Central memory CD8-positive, alpha-beta T cell (primary cell): ENCODE measurements at regions not wholly inside any gene's neighbourhood (a gene's known extent, or its start where the extent isn't known, plus 50 kb on each side); places are given as distances from the start of the nearest gene placed in this dataset.
"Not testable (repeated sequence)": the region's sequence is repeated elsewhere in the genome, so short reads cannot be mapped to it uniquely, and the experiment has no call there.

Source experiments
- ATAC-seq: fragments of 150-1000 bp; cut with Tn5 transposase; replicated peaks from 2 replicates; pipeline ENCODE4 v1.10.0; 2022; ENCODE audit warnings: mild to moderate bottlenecking, moderate FRiP score, moderate number of reproducible peaks; ENCODE audit not compliant: poor library complexity, severe bottlenecking; ENCODE audit errors: extremely low read depth
- DNase-seq, 2 donors: peaks; one replicate each; pipeline ENCODE4 v3.0.0; 2021; ENCODE audit warnings: low spot score in 2 of 2
- H3K27ac Mint-ChIP-seq: one replicate; pipeline ENCODE4 v1.8.0; 2022; ENCODE audit warnings: low read depth, mild to moderate bottlenecking, moderate library complexity, mixed read lengths
- H3K27me3 Mint-ChIP-seq: one replicate; pipeline ENCODE4 v1.8.0; 2022; ENCODE audit warnings: mixed read lengths
- H3K36me3 Mint-ChIP-seq: one replicate; pipeline ENCODE4 v1.8.0; 2022; ENCODE audit warnings: mild to moderate bottlenecking, moderate library complexity, mixed read lengths; ENCODE audit not compliant: insufficient read depth
- H3K4me1 Mint-ChIP-seq: one replicate; pipeline ENCODE4 v1.8.0; 2022; ENCODE audit warnings: mixed read lengths
- H3K4me3 Mint-ChIP-seq: one replicate; pipeline ENCODE4 v1.8.0; 2022; ENCODE audit warnings: mild to moderate bottlenecking, moderate library complexity, mixed read lengths
- H3K9me3 Mint-ChIP-seq: one replicate; pipeline ENCODE4 v1.8.0; 2022; ENCODE audit warnings: mixed read lengths

DNA sequence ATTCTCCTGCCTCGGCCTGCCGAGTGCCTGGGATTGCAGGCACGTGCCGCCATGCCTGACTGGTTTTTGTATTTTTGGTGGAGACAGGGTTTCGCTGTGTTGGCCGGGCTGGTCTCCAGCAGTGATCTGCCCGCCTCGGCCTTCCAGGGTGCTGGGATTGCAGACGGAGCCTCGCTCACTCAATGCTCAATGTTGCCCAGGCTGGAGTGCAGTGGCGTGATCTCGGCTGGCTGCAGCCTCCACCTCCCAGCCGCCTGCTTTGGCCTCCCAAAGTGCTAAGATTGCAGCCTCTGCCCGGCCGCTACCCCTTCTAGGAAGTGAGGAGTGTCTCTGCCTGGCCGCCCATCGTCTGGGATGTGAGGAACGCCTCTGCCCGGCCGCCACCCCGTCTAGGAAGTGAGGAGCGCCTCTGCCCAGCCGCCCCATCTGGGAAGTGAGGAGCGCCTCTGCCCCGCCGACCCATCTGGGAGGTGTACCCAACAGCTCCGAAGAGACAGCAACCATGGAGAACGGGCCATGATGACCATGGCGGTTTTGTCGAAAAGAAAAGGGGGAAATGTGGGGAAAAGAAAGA lies 153.7 kb downstream of the C3orf38 start:
- H3K27me3 Mint-ChIP-seq, H3K4me3 Mint-ChIP-seq, H3K36me3 Mint-ChIP-seq, DNase-seq, ATAC-seq, H3K27ac Mint-ChIP-seq, H3K4me1 Mint-ChIP-seq: not testable (repeated sequence)
- H3K9me3 Mint-ChIP-seq, result peaks cover 21% of the 10 kb centered on the region

DNA sequence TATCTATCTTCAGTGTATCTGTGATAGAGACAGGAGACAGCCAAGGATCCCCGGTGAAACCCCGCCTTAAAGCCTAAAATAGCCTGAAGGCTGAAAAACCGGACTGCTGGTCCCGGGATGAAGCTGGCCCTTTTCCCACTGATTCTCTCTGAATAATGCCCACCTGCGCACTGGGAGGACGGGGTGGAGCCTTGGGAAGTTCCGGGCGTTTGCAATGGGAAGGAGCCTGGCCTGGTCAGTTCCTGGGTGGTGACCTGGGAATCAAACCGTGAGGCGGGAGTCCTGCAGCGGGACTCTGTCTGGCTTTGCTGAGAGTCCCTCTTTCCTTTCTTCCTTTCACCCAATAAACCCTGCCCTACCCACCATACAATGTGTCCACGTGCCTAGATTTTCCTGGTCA lies 157.9 kb downstream of the C3orf38 start:
- Mint-ChIP-seq H3K27ac (no peak overlapping the region), H3K27me3 (no peaks in the 10 kb centered on the region), H3K36me3 (no peaks in the 10 kb centered on the region), H3K4me1 (no peaks in the 10 kb centered on the region), H3K9me3 (peaks cover 21% of the 10 kb centered on the region), H3K4me3 (no peak overlapping the region)
- DNase-seq (no peak), ATAC-seq (no peak)

DNA sequence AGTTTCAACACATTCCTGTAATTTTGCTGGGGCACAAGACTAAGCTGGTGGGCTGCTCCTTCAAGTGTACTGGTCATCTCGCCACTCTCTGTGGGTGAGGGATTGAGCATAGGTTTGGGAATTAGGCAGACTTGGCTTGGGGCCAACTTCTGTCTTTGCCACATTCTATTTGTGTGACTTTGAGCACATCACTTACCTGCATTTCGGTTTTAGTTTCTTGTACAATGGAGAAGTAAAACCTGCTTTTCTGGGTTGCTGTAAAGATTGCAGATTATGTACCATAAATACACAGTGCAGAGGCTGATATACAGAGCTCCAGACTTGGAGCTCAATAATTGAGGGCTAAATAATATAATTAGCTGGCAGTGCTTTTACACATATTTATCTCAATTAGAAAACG lies 162.1 kb downstream of the C3orf38 start:
- no peak overlapping the region for H3K27ac Mint-ChIP-seq
- H3K4me1 Mint-ChIP-seq, result no peaks in the 10 kb centered on the region
- H3K9me3 Mint-ChIP-seq, result no peaks in the 10 kb centered on the region
- H3K27me3 Mint-ChIP-seq, result no peaks in the 10 kb centered on the region
- no peaks in the 10 kb centered on the region for H3K36me3 Mint-ChIP-seq
- no peak for DNase-seq
- no peak overlapping the region for H3K4me3 Mint-ChIP-seq
- no peak for ATAC-seq

DNA sequence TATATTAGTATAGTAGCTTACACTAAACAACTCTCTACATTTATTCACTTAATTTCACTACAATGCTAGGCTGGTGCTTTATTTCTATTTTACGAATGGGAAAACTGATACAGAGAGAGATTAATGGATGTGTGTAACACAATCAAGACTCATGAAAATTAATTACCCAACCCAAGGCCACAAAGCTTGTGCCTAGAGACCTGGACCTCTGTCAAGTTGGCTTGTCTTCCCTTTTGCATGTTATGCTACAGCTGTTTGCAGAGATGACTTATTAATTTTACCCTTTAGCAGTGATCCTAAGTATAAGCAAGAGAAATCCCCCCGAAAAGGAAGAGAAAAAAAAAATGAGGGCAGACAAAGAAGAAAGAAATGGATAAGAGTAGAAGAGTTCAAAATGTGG lies 162.5 kb downstream of the C3orf38 start:
- ATAC-seq (no peak), DNase-seq (no peak)
- Mint-ChIP-seq H3K4me1 (no peaks in the 10 kb centered on the region), H3K9me3 (no peaks in the 10 kb centered on the region), H3K27me3 (no peaks in the 10 kb centered on the region), H3K36me3 (no peaks in the 10 kb centered on the region), H3K27ac (no peak overlapping the region), H3K4me3 (no peak overlapping the region)

DNA sequence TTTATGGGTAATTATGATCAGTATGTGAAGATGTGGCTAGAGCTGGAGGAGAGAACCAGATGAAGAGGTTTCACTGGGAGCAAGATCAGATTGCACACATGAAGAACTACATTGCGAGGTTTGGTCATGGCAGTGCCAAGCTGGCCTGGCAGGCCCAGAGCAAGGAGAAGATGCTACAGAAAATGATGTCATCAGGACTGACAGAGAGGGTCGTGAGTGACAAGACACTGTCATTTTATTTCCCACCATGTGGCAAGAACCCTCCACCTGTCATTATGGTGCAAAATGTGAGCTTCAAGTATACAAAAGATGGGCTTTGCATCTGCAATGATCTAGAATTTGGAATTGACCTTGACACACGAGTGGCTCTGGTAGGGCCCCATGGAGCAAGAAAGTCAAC lies 168.3 kb downstream of the C3orf38 start:
- Mint-ChIP-seq H3K9me3 (peaks cover 12% of the 10 kb centered on the region), H3K4me1 (no peaks in the 10 kb centered on the region), H3K4me3 (no peak overlapping the region), H3K27ac (no peak overlapping the region), H3K27me3 (no peaks in the 10 kb centered on the region), H3K36me3 (no peaks in the 10 kb centered on the region)
- ATAC-seq (no peak), DNase-seq (no peak)

DNA sequence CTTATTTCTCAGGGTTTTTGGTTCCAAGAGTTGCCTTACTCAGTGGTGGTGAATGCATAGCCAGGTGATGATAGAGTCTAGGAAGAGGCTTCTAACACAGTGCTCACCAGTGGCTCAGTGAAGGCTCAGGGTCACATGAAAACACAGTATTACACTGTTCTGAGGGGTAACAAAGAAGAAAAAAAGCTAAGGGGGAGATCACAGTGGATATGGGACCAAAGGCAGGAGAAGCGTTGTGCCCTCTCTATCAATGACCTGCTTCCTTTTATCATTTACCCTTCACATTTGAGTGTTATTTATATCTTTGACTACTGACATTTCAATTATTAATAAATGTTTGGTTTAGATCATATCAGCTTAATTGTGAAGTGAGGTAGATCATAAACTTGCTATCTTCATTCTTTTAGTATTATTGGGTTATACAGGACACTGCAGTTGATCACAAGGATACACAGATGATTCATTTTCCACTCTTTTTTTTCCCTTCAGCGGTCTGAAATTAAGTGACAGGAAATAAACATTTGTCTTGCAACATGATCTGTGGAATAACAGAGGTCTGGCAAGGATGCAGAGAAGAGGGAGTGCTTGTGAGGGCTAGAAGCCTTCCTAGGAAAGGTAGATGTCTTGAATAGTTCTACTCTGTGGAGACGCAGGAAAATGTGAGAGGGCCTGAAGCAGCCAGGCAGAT lies 171.7 kb downstream of the C3orf38 start:
- H3K9me3 Mint-ChIP-seq, result peaks cover 19% of the 10 kb centered on the region
- no peaks in the 10 kb centered on the region for H3K4me1 Mint-ChIP-seq
- H3K27ac Mint-ChIP-seq, result no peak overlapping the region
- H3K4me3 Mint-ChIP-seq, result no peak overlapping the region
- no peak for DNase-seq
- H3K27me3 Mint-ChIP-seq, result no peaks in the 10 kb centered on the region
- no peaks in the 10 kb centered on the region for H3K36me3 Mint-ChIP-seq
- ATAC-seq, result no peak

DNA sequence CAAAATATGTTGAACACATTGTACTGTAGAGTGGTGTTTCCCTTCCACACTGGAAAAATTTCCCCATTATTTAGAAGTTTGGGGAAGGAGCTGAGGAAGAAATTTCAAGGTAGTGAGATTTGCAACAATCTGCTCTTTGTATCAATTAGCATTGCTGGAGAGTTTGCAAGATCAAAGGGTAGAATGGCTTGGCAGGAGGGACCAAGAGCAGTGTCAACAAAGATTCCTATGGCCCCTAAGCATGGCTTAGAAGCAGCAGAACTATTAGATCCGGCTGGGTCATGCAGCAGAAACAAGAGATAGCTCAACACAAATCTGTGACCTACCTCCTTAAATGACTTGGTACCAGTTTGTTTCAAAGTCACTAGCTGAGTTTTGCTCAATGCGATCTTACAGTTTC lies 175.0 kb downstream of the C3orf38 start:
- Mint-ChIP-seq H3K36me3 (no peaks in the 10 kb centered on the region), H3K4me1 (no peaks in the 10 kb centered on the region), H3K27ac (no peak overlapping the region), H3K4me3 (no peak overlapping the region), H3K9me3 (peaks cover 19% of the 10 kb centered on the region), H3K27me3 (no peaks in the 10 kb centered on the region)
- DNase-seq (no peak), ATAC-seq (no peak)

DNA sequence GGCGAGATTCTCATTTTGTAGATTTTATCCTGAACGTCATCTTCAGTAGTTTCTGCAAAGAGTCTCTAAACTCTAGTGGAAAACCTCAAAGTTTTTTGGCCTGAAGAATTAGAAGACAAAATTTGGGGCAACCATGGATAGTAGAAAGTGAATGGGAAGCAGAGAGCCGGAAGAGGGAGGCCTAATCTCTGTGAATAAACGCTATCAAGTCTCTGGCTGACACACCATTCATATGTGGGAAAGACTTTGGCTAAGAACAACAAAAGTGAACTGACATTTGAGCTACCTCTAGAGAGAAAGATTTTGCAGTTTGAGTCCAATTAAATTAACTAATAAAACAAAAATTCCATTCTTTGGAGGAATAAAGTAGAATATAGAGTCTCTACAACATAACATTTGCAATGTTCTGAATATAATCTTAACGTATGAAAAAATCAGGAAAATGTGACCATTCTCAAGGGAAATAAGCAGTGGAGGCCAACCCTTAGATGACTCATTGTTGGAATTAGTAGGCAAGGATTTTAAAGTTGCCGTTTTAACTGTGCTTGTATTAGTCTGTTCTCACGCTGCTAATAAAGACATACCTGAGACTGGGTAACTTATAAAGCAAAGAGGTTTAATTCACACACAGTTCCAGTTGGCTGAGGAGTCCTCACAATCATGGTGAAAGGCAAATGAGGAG lies 184.6 kb downstream of the C3orf38 start:
- Mint-ChIP-seq H3K36me3 (no peaks in the 10 kb centered on the region), H3K4me3 (no peak overlapping the region), H3K9me3 (peaks cover 31% of the 10 kb centered on the region), H3K4me1 (no peaks in the 10 kb centered on the region), H3K27ac (no peak overlapping the region), H3K27me3 (no peaks in the 10 kb centered on the region)
- no peak for DNase-seq
- ATAC-seq, result no peak

DNA sequence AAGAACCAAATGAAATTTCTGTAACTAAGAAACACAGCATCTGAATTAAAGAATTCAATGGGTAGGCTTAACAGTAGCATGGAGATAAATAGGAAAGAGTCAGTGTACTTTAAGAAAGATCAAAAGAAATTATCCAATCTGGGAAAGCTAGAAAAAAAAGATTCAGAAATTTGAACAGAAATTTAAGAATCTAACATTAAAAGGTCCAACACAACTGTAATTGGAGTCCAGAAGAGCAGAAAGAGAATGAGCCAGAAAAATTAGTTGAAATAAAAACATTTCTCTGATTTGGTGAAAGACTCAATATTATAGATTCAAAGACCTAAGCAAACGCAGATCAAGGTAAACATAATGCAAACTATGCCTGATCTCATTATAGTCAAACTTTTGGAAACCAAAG lies 187.1 kb downstream of the C3orf38 start:
- no peak overlapping the region for H3K27ac Mint-ChIP-seq
- no peak for ATAC-seq
- no peak for DNase-seq

DNA sequence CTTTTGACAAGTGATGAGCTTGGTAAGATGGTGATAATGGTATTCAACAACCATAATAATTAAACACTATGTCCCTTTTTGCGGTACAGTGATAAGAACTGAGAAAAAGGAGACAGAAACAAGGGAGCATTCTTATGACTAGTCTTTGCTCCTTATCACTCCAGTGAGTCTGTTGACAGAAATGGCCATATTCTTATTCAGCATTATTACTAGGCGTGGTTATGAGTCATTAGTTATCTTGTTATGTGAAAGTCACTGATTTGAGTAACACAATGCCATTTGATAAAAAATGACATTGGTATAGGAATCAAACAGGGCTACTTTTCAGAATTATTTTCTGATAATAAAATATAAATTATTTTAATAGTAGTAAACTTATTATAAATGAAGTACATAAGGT lies 193.5 kb downstream of the C3orf38 start:
- Mint-ChIP-seq H3K27me3 (no peaks in the 10 kb centered on the region), H3K4me3 (no peak overlapping the region), H3K9me3 (peaks cover 16% of the 10 kb centered on the region), H3K36me3 (no peaks in the 10 kb centered on the region), H3K4me1 (no peaks in the 10 kb centered on the region), H3K27ac (no peak overlapping the region)
- DNase-seq (no peak), ATAC-seq (no peak)

More for the DNA sequence above, 187.1 kb downstream of the C3orf38 start:
- Mint-ChIP-seq H3K4me3 (no peak overlapping the region), H3K9me3 (peaks cover 31% of the 10 kb centered on the region), H3K4me1 (no peaks in the 10 kb centered on the region), H3K36me3 (no peaks in the 10 kb centered on the region), H3K27me3 (no peaks in the 10 kb centered on the region)

DNA sequence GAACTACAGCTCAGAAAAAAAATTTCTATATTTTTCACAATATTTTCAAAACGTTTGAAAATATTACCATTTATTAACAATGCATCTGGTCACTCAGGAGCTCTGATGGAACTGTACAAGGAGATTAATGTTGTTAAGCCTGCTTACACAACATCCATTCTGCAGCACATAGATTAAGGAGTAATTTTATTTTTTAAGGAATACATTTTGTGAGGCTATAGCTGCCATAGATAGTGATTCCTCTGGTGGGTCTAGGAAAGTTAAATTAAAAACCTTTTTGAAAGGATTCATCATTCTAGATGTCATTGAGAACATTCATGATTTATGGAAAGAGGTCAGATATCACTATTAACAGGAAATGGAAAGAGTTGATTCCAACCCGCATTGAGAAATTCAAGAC lies 196.9 kb downstream of the C3orf38 start:
- DNase-seq (no peak), ATAC-seq (no peak)
- Mint-ChIP-seq H3K27ac (no peak overlapping the region), H3K9me3 (peaks cover 18% of the 10 kb centered on the region), H3K4me3 (no peak overlapping the region), H3K36me3 (no peaks in the 10 kb centered on the region), H3K27me3 (no peaks in the 10 kb centered on the region), H3K4me1 (no peaks in the 10 kb centered on the region)

DNA sequence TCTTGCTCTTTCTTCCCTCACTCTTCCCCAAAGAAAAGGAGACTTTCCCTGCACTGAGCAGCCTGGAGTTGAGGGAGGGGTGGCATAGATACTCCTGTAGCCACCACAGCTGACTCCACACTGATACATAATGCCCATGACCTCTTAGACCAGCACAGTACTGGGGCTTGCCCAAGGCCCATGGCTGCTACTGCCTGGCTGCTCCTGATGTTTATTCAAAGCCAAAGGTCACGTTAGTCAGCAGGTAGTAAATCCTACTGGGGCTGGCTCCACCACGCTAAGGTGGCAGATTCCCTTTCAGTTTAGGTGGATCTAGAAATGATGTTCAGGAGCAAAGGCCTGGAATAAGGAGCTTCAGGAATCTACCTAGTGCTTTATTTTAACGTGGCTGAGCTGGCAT lies 212.7 kb downstream of the C3orf38 start:
- Mint-ChIP-seq H3K4me3 (no peak overlapping the region), H3K36me3 (no peaks in the 10 kb centered on the region), H3K27me3 (no peaks in the 10 kb centered on the region), H3K4me1 (no peaks in the 10 kb centered on the region), H3K9me3 (peaks cover 6% of the 10 kb centered on the region), H3K27ac (no peak overlapping the region)
- no peak for ATAC-seq
- DNase-seq, result no peak

DNA sequence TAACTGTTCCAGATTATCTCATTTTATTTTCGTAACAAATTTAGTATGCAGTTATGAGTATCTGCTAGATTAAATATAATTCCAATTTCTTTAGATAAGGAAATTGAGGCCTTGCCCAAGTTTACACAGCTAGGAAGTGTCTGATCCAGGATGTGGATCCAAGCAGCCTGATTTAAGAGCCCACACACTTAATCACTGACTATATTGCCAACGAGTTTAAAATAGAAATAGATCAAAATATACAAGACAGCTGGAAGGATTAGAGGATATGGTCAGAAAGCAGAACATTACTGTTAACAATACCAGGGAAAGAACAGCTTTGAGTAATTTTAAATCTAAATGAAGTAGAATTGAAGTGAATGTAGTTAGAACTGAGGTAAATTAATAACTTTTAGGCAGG lies 215.2 kb downstream of the C3orf38 start:
- no peaks in the 10 kb centered on the region for H3K4me1 Mint-ChIP-seq
- no peak for DNase-seq
- H3K4me3 Mint-ChIP-seq, result no peak overlapping the region
- H3K36me3 Mint-ChIP-seq, result no peaks in the 10 kb centered on the region
- ATAC-seq, result no peak
- no peaks in the 10 kb centered on the region for H3K27me3 Mint-ChIP-seq
- H3K27ac Mint-ChIP-seq, result no peak overlapping the region
- peaks cover 19% of the 10 kb centered on the region for H3K9me3 Mint-ChIP-seq
